Upper lobe of right lung (tissue), 1 donor: ENCODE measurements at regions not wholly inside any gene's neighbourhood (a gene's known extent, or its start where the extent isn't known, plus 50 kb on each side); places are given as distances from the start of the nearest gene placed in this dataset.

Experiments
- ATAC-seq: fragments of 200-7000 bp; cut with Tn5 transposase; one replicate; pipeline ENCODE4 v1.9.1; 2020; ENCODE audit warnings: mild to moderate bottlenecking, moderate library complexity
- DNase-seq: peaks from one replicate; pipeline ENCODE4 v3.0.0-alpha.2; 2020
- H3K27ac ChIP-seq: fragments of 200-600 bp; one replicate; pipeline ENCODE4 v1.8.0; 2022
- H3K27me3 ChIP-seq: fragments of 200-600 bp; one replicate; pipeline ENCODE4 v1.8.0; 2022; ENCODE audit warnings: mild to moderate bottlenecking
- H3K36me3 ChIP-seq: fragments of 200-600 bp; one replicate; pipeline ENCODE4 v1.8.0; 2022
- H3K4me1 ChIP-seq: fragments of 200-600 bp; one replicate; pipeline ENCODE4 v1.8.0; 2022
- H3K4me3 ChIP-seq: fragments of 200-600 bp; one replicate; pipeline ENCODE4 v1.8.0; 2022; ENCODE audit warnings: mild to moderate bottlenecking
- H3K9me3 ChIP-seq: fragments of 200-600 bp; one replicate; pipeline ENCODE4 v1.8.0; 2022
- intact Hi-C: fragments of 100-400 bp; cut with DNase I; formaldehyde crosslinking; loops from one replicate; pipeline ENCODE4 v1.11.0; 2022
- TF ChIP-seq, protein P1 (sequence below): fragments of 200-600 bp; IDR thresholded peaks from one replicate; pipeline ENCODE4 v1.8.0; 2022; ENCODE audit warnings: antibody characterized with exemption
- donor health status: DM: no; HTN: yes; CAD: no; lungs with severe emphysema.

- Histone ChIP-seq H3K27me3 (no peaks in the 10 kb centered on the region), H3K9me3 (no peaks in the 10 kb centered on the region), H3K4me1 (no peaks in the 10 kb centered on the region), H3K27ac (no peak overlapping the region), H3K36me3 (no peaks in the 10 kb centered on the region), H3K4me3 (no peak overlapping the region)
- TF ChIP-seq, protein P1, sequence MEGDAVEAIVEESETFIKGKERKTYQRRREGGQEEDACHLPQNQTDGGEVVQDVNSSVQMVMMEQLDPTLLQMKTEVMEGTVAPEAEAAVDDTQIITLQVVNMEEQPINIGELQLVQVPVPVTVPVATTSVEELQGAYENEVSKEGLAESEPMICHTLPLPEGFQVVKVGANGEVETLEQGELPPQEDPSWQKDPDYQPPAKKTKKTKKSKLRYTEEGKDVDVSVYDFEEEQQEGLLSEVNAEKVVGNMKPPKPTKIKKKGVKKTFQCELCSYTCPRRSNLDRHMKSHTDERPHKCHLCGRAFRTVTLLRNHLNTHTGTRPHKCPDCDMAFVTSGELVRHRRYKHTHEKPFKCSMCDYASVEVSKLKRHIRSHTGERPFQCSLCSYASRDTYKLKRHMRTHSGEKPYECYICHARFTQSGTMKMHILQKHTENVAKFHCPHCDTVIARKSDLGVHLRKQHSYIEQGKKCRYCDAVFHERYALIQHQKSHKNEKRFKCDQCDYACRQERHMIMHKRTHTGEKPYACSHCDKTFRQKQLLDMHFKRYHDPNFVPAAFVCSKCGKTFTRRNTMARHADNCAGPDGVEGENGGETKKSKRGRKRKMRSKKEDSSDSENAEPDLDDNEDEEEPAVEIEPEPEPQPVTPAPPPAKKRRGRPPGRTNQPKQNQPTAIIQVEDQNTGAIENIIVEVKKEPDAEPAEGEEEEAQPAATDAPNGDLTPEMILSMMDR, result no peak
- ATAC-seq (no peak), DNase-seq (no peak)
- intact Hi-C loops, result no loop called here
Measured at GRCh38 chr2:21515903-21516302, 392.1 kb downstream of the TDRD15 start.

DNA sequence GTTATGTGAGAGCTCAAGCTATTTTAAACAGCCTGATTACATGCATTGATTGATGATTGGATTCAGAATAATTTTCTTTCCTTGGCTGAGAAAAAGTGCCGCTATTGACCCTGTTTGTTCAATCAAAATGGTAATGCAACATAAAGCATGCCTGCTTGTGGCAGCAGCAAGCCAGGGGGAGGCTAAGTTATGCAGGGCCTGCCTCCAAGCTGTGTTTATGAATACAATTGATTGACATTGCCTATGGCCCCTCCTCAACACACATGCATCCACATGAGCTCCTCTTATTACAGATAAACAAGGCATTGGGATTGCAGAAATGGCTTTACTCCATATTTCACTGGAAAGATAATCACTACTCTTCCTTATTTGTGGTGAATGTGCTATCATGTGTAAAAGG is 395.6 kb downstream of the TDRD15 start:
- intact Hi-C loops, result no loop called here
- Histone ChIP-seq H3K4me3 (no peak overlapping the region), H3K4me1 (no peaks in the 10 kb centered on the region), H3K27ac (no peak overlapping the region), H3K9me3 (no peaks in the 10 kb centered on the region), H3K27me3 (no peaks in the 10 kb centered on the region), H3K36me3 (no peaks in the 10 kb centered on the region)
- DNase-seq, result no peak
- TF ChIP-seq, protein P1, result no peak
- ATAC-seq, result no peak

GRCh38 chr2:21519821-21520220 is 396.1 kb downstream of the TDRD15 start:
- DNase-seq (no peak), ATAC-seq (peak; percentile 73)
- intact Hi-C loops, result no loop called here

DNA sequence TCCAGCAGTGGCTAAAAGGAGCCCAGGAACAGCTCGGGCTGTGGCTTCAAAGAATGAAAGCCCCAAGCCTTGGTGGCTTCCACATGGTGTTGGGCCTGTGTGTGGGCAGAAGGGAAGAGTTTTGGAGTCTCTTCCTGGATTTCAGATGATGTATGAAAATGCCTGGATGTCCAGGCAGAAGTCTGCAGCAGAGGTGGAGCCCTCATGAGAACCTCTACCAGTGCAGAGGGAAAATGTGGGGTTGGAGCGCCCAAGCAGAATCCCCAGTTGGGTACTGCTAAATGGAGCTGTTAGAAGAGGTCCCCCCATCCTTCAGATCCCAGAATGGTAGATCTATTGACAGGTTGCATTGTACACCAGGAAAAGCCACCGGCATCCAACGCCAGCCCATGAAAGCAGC is 412.1 kb downstream of the TDRD15 start:
- H3K27ac ChIP-seq, result no peak overlapping the region
- TF ChIP-seq, protein P1, result no peak
- ATAC-seq (no peak), DNase-seq (no peak)
- H3K4me1 ChIP-seq, result no peaks in the 10 kb centered on the region
- intact Hi-C loops, result no loop called here
- peaks cover 3% of the 10 kb centered on the region for H3K9me3 ChIP-seq
- no peaks in the 10 kb centered on the region for H3K36me3 ChIP-seq
- H3K27me3 ChIP-seq, result no peaks in the 10 kb centered on the region
- no peak overlapping the region for H3K4me3 ChIP-seq

More at GRCh38 chr2:21519821-21520220, 396.1 kb downstream of the TDRD15 start:
- Histone ChIP-seq H3K9me3 (no peaks in the 10 kb centered on the region), H3K27ac (no peak overlapping the region), H3K4me3 (no peak overlapping the region), H3K27me3 (no peaks in the 10 kb centered on the region), H3K4me1 (no peaks in the 10 kb centered on the region), H3K36me3 (no peaks in the 10 kb centered on the region)
- TF ChIP-seq, protein P1, result no peak

GRCh38 chr2:21539685-21540084 is 415.9 kb downstream of the TDRD15 start:
- Histone ChIP-seq H3K36me3 (no peaks in the 10 kb centered on the region), H3K27me3 (no peaks in the 10 kb centered on the region), H3K4me3 (no peak overlapping the region), H3K4me1 (no peaks in the 10 kb centered on the region), H3K27ac (no peak overlapping the region), H3K9me3 (peaks cover 3% of the 10 kb centered on the region)
- ATAC-seq (no peak), DNase-seq (no peak)
- intact Hi-C loops, result no loop called here
- TF ChIP-seq, protein P1, result no peak

GRCh38 chr2:21543630-21544029 is 419.9 kb downstream of the TDRD15 start:
- Histone ChIP-seq H3K27me3 (no peaks in the 10 kb centered on the region), H3K27ac (no peak overlapping the region), H3K4me3 (no peak overlapping the region), H3K4me1 (no peaks in the 10 kb centered on the region), H3K36me3 (no peaks in the 10 kb centered on the region), H3K9me3 (no peaks in the 10 kb centered on the region)
- intact Hi-C loops, result no loop called here
- TF ChIP-seq, protein P1, result no peak
- ATAC-seq (no peak), DNase-seq (no peak)
